Spleen (tissue), 11 donors: ENCODE measurements at regions not wholly inside any gene's neighbourhood (a gene's known extent, or its start where the extent isn't known, plus 50 kb on each side); places are given as distances from the start of the nearest gene placed in this dataset.

ENCODE experiments used
- DNase-seq: peaks from one replicate; pipeline ENCODE4 v3.0.0-alpha.2; 2020
- H3K27ac ChIP-seq, 8 donors: fragments of 200-600 bp; sonication (generic) in 7 of 8; 1 replicate in 4 of 8; 2 replicates in 4 of 8; pipeline versions ENCODE4 v1.5.0 to v1.8.0; 2016 to 2021; ENCODE audit warnings: inconsistent platforms in 4 of 8, mild to moderate bottlenecking in 4 of 8, moderate library complexity in 1 of 8
- H3K27me3 ChIP-seq, 7 donors: fragments of 200-600 bp; sonication (generic) in 6 of 7; replicated peaks in 1 of 7; 1 replicate in 4 of 7; 2 replicates in 3 of 7; pipeline versions ENCODE4 v1.5.0 to v1.8.0; 2016 to 2021; ENCODE audit warnings: inconsistent platforms in 3 of 7, mild to moderate bottlenecking in 1 of 7
- H3K36me3 ChIP-seq, 6 donors: fragments of 200-600 bp; sonication (generic) in 5 of 6; 1 replicate in 4 of 6; 2 replicates in 2 of 6; pipeline versions ENCODE4 v1.5.0 to v1.8.0; 2016 to 2021; ENCODE audit warnings: inconsistent platforms in 2 of 6
- H3K4me1 ChIP-seq, 6 donors: fragments of 200-600 bp; sonication (generic) in 5 of 6; 1 replicate in 3 of 6; 2 replicates in 3 of 6; pipeline versions ENCODE4 v1.5.0 to v1.8.0; 2016 to 2021; ENCODE audit warnings: inconsistent platforms in 3 of 6
- H3K4me3 ChIP-seq, 8 donors: fragments of 200-600 bp; sonication (generic) in 7 of 8; 1 replicate in 4 of 8; 2 replicates in 4 of 8; pipeline versions ENCODE4 v1.5.0 to v1.8.0; 2016 to 2021; ENCODE audit warnings: inconsistent platforms in 4 of 8, mild to moderate bottlenecking in 4 of 8, moderate library complexity in 2 of 8
- H3K9me3 ChIP-seq, 8 donors: fragments of 200-600 bp; sonication (generic) in 7 of 8; 1 replicate in 4 of 8; 2 replicates in 4 of 8; pipeline versions ENCODE4 v1.5.0 to v1.8.0; 2016 to 2021; ENCODE audit warnings: inconsistent platforms in 4 of 8
- CTCF ChIP-seq, 11 experiments: fragments of 200-600 bp in 7 of 11; fragments of 450-650 bp in 4 of 11; sonication (generic) in 4 of 11; IDR thresholded peaks in 8 of 11; conservative IDR thresholded peaks in 3 of 11; 1 replicate in 7 of 11; 2 replicates in 4 of 11; pipeline versions ENCODE4 v1.4.0 to v1.8.0; 2016 to 2021; ENCODE audit warnings: antibody characterized with exemption in 11 of 11, inconsistent platforms in 4 of 11, mild to moderate bottlenecking in 1 of 11
- POLR2A ChIP-seq, 3 donors: fragments of 450-650 bp; IDR thresholded peaks; one replicate each; pipeline ENCODE4 v1.5.1; 2017; ENCODE audit warnings: antibody characterized with exemption in 3 of 3, mild to moderate bottlenecking in 1 of 3
- POLR2AphosphoS5 ChIP-seq, 3 donors: sonication (generic); formaldehyde crosslinking; IDR thresholded peaks; one replicate each; pipeline ENCODE4 v1.5.1; 2017; ENCODE audit warnings: antibody characterized with exemption in 3 of 3
- WGBS, 5 donors: extraction: QIAGEN DNeasy Blood & Tissue Kit in 3 of 5; methylation state at CpG; one replicate each; pipeline versions ENCODE4 v1.1.5 to v1.1.7; 2013 to 2018; 5-methylcytosine and 5-hydroxymethylcytosine counted together
- intact Hi-C: fragments of 100-400 bp; cut with DNase I; formaldehyde crosslinking; loops from one replicate; pipeline ENCODE4 v1.15.0; 2023; ENCODE audit warnings: low total_unique reads
- donor health status: healthy with polysubstance abuse.
- donor health status: DM: no; HTN: no; CAD: no; lungs with moderate emphysema.
- donor health status: DM: no; HTN: no; CAD: no.
- donor health status: Bipolar disorder and iron deficiency.
- donor health status: healthy.
- donor health status: DM: no; HTN: no; CAD: no.
- donor health status: DM: yes; HTN: yes; CAD: no.

DNA sequence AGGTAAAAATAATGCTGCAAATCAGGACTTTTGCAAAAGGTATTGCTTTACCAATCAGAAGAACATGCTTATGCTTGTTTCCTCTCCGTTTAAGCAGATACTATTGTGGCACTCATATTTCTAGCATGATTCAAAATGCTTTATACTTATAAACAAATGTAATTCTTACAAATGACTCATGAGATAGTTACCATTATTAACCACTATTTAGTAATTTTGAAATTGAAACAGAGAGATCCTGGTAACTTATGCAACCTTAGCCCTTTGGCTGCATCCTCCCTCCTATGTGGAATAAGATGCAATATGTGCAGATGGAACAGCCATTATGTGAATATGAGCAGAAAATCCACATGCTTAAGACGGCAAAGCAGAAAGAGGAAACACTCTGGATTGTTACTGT lies 164.7 kb downstream of the PCDH18 start:
- 73 to 83% (median 78%) methylated on average over 2 of the region's 2 CpGs for WGBS, 5 donors
- Histone ChIP-seq H3K9me3 (no peaks in the 10 kb centered on the region), H3K4me1 (no peaks in the 10 kb centered on the region), H3K36me3 (no peaks in the 10 kb centered on the region), H3K27ac (no peak overlapping the region), H3K27me3 (no peaks in the 10 kb centered on the region), H3K4me3 (no peak overlapping the region)
- no peak for TF ChIP-seq POLR2AphosphoS5 (IDR thresholded peaks at IDR 0.05)
- TF ChIP-seq POLR2A (IDR thresholded peaks at IDR 0.05), result no peak
- no peak for TF ChIP-seq CTCF (IDR thresholded peaks at IDR 0.05 in 8 of 11, conservative IDR thresholded peaks at IDR 0.05 in 3 of 11)
- intact Hi-C loops, result no loop called here
- no peak for DNase-seq

GRCh38 chr4:137363496-137363895 lies 168.8 kb downstream of the PCDH18 start:
- no peak for DNase-seq
- WGBS, 5 donors, result 61 to 80% (median 64%) methylated on average over 4 of the region's 4 CpGs
- Histone ChIP-seq H3K27ac (no peak overlapping the region), H3K36me3 (no peaks in the 10 kb centered on the region), H3K4me1 (no peaks in the 10 kb centered on the region), H3K9me3 (no peaks in the 10 kb centered on the region), H3K4me3 (no peak overlapping the region), H3K27me3 (no peaks in the 10 kb centered on the region)
- intact Hi-C loops, result no loop called here
- TF ChIP-seq POLR2A (IDR thresholded peaks at IDR 0.05) (no peak), POLR2AphosphoS5 (IDR thresholded peaks at IDR 0.05) (no peak), CTCF (IDR thresholded peaks at IDR 0.05 in 8 of 11, conservative IDR thresholded peaks at IDR 0.05 in 3 of 11) (no peak)

GRCh38 chr4:137361756-137362470 lies 170.4 kb downstream of the PCDH18 start:
- Histone ChIP-seq H3K4me1 (no peaks in the 10 kb centered on the region), H3K9me3 (no peaks in the 10 kb centered on the region), H3K27ac (no peak overlapping the region), H3K27me3 (no peaks in the 10 kb centered on the region), H3K4me3 (no peak overlapping the region), H3K36me3 (no peaks in the 10 kb centered on the region)
- TF ChIP-seq POLR2A (IDR thresholded peaks at IDR 0.05) (no peak), CTCF (IDR thresholded peaks at IDR 0.05 in 8 of 11, conservative IDR thresholded peaks at IDR 0.05 in 3 of 11) (no peak), POLR2AphosphoS5 (IDR thresholded peaks at IDR 0.05) (no peak)
- 64 to 82% (median 67%) methylated on average over 3 of the region's 3 CpGs for WGBS, 5 donors
- no peak for DNase-seq
- intact Hi-C loops, result no loop called here

DNA sequence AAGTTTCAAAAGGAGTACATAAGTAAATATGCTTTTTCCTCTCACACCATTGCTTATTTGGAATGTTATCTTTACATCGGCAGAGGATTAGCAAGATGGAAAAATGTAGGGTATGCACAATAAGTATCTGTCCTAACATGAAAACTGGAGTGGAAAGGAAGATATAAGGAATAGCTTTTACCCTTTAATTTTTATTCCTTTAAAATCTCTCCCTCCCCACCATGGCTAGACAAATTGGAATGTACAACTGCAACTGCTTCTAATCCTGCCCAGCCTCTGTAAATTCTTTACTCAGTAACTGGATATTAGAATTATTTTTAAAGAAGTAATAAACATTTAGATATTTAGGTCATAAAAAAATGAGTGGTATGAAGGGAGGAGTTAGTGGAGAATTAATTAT lies 171.5 kb downstream of the PCDH18 start:
- no peaks in the 10 kb centered on the region for H3K27me3 ChIP-seq
- TF ChIP-seq CTCF (IDR thresholded peaks at IDR 0.05 in 8 of 11, conservative IDR thresholded peaks at IDR 0.05 in 3 of 11) (no peak), POLR2AphosphoS5 (IDR thresholded peaks at IDR 0.05) (no peak), POLR2A (IDR thresholded peaks at IDR 0.05) (no peak)
- H3K27ac ChIP-seq, result no peak overlapping the region
- H3K36me3 ChIP-seq, result no peaks in the 10 kb centered on the region
- intact Hi-C loops, result no loop called here
- no peaks in the 10 kb centered on the region for H3K4me1 ChIP-seq
- peaks cover 0 to 10% (median 0%) of the 10 kb centered on the region in 8 donors for H3K9me3 ChIP-seq
- DNase-seq, result no peak
- WGBS, 5 donors, result 72 to 88% (median 80%) methylated on average over 1 of the region's 1 CpG
- no peak overlapping the region for H3K4me3 ChIP-seq
